ENCODE measurements at regions not wholly inside any gene's neighbourhood (a gene's known extent, or its start where the extent isn't known, plus 50 kb on each side); places are given as distances from the start of the nearest gene placed in this dataset.

GRCh38 chr5:87541033-87541432 is 128.3 kb upstream of the CCNH start:
- CTCF ChIA-PET (ENCODE audit: low intra/inter-chr PET ratio): no interaction called here
- no peak overlapping the region for H3K4me3 ChIP-seq
- no peak overlapping the region for H3K9ac ChIP-seq (ENCODE audit: insufficient read depth in 1 of 2, low read depth in 2 of 2, low read length in 2 of 2)
- 0% methylated on average over 1 of the region's 1 CpG for WGBS (ENCODE audit: insufficient coverage, low coverage, missing lambda C conversion rate)
- H3K79me2 ChIP-seq (ENCODE audit: control insufficient read depth, insufficient read depth, low read length): no peaks in the 10 kb centered on the region
- H3K4me2 ChIP-seq (ENCODE audit: insufficient read depth, low read length): no peak overlapping the region
- DNase-seq (ENCODE audit: extremely low read depth in 1 of 4, low spot score in 3 of 4): peak in 1 of 4 experiments; percentile 2
- no peak overlapping the region for H3K27ac ChIP-seq (ENCODE audit: extremely low read depth, low read depth, low read length)
- TF ChIP-seq MAFF (IDR thresholded peaks at IDR 0.05; ENCODE audit: low read length) (no peak), HDAC1 (IDR thresholded peaks at IDR 0.05) (no peak), NR3C1 (CRISPR knock-in tag; IDR thresholded peaks at IDR 0.05) (no peak), BRCA1 (IDR thresholded peaks at IDR 0.05) (no peak), BRCA1 (CRISPR knock-in tag; IDR thresholded peaks at IDR 0.05) (no peak), ARID2 (IDR thresholded peaks at IDR 0.05) (no peak)
- no peak for ATAC-seq
- H3K27me3 ChIP-seq (ENCODE audit: control insufficient read depth in 2 of 2, insufficient read depth in 2 of 2, low read length in 2 of 2): no peaks in the 10 kb centered on the region
- intact Hi-C loops (cut with micrococcal nuclease) (no loop called here), in situ Hi-C loops (cut with MboI) (no loop called here)
- H3K9me1 ChIP-seq (ENCODE audit: control insufficient read depth, insufficient read depth, low read length): no peaks in the 10 kb centered on the region
- no TSS peak for BruUV-seq (replicated peaks)
- H2AFZ ChIP-seq (ENCODE audit: low read depth, low read length): no peak overlapping the region
- no peaks in the 10 kb centered on the region for H4K20me1 ChIP-seq (replicated peaks; ENCODE audit: control insufficient read depth, insufficient read depth, low read length)
- no peaks in the 10 kb centered on the region for H3K9me3 ChIP-seq (replicated peaks; ENCODE audit: control insufficient read depth, insufficient read depth, low read depth, low read length)
- no peaks in the 10 kb centered on the region for H3K4me1 ChIP-seq (replicated peaks in 1 of 2; ENCODE audit: control insufficient read depth in 2 of 2, insufficient read depth in 2 of 2, low read length in 2 of 2)
- FAIRE-seq: no peak
- no peaks in the 10 kb centered on the region for H3K36me3 ChIP-seq (ENCODE audit: control insufficient read depth, insufficient read depth, low read length)
- POLR2A ChIA-PET: no interaction called here

- 0% methylated on average over 1 of the region's 1 CpG for WGBS (ENCODE audit: insufficient coverage, low coverage, missing lambda C conversion rate)
- ATAC-seq (no peak), DNase-seq (ENCODE audit: extremely low read depth in 1 of 4, low spot score in 3 of 4) (no peak), FAIRE-seq (no peak)
- ChIA-PET CTCF (ENCODE audit: low intra/inter-chr PET ratio) (no interaction called here), POLR2A (no interaction called here)
- no TSS peak for BruUV-seq (replicated peaks)
- no peaks in the 10 kb centered on the region for H3K79me2 ChIP-seq (ENCODE audit: control insufficient read depth, insufficient read depth, low read length)
- H3K4me2 ChIP-seq (ENCODE audit: insufficient read depth, low read length): no peak overlapping the region
- in situ Hi-C loops (cut with MboI) (no loop called here), intact Hi-C loops (cut with micrococcal nuclease) (no loop called here)
- no peaks in the 10 kb centered on the region for H3K4me1 ChIP-seq (replicated peaks in 1 of 2; ENCODE audit: control insufficient read depth in 2 of 2, insufficient read depth in 2 of 2, low read length in 2 of 2)
- H2AFZ ChIP-seq (ENCODE audit: low read depth, low read length): no peak overlapping the region
- no peaks in the 10 kb centered on the region for H3K9me1 ChIP-seq (ENCODE audit: control insufficient read depth, insufficient read depth, low read length)
- H3K36me3 ChIP-seq (ENCODE audit: control insufficient read depth, insufficient read depth, low read length): no peaks in the 10 kb centered on the region
- H3K27me3 ChIP-seq (ENCODE audit: control insufficient read depth in 2 of 2, insufficient read depth in 2 of 2, low read length in 2 of 2): no peaks in the 10 kb centered on the region
- H3K9me3 ChIP-seq (replicated peaks; ENCODE audit: control insufficient read depth, insufficient read depth, low read depth, low read length): no peaks in the 10 kb centered on the region
- no peak overlapping the region for H3K27ac ChIP-seq (ENCODE audit: extremely low read depth, low read depth, low read length)
- H4K20me1 ChIP-seq (replicated peaks; ENCODE audit: control insufficient read depth, insufficient read depth, low read length): no peaks in the 10 kb centered on the region
- no peak overlapping the region for H3K4me3 ChIP-seq
- H3K9ac ChIP-seq (ENCODE audit: insufficient read depth in 1 of 2, low read depth in 2 of 2, low read length in 2 of 2): no peak overlapping the region
- TF ChIP-seq CHAMP1 (IDR thresholded peaks at IDR 0.05): no peak
- TF ChIP-seq MECOM (CRISPR knock-in tag; IDR thresholded peaks at IDR 0.05): no peak
- TF ChIP-seq RBM25 (IDR thresholded peaks at IDR 0.05; ENCODE audit: low read depth, low read length, severe bottlenecking): no peak
- TF ChIP-seq MAFG (tag; conservative IDR thresholded peaks at IDR 0.05): no peak
- TF ChIP-seq POLR2A (conservative IDR thresholded peaks at IDR 0.05): no peak
- no peak for TF ChIP-seq ZNF12 (CRISPR knock-in tag; IDR thresholded peaks at IDR 0.05)
- TF ChIP-seq PYGO2 (tag; IDR thresholded peaks at IDR 0.05): no peak
- no peak for TF ChIP-seq U2AF2 (optimal IDR thresholded peaks at IDR 0.05; ENCODE audit: low read depth, low read length)
- no peak for TF ChIP-seq U2AF1 (optimal IDR thresholded peaks at IDR 0.05; ENCODE audit: low read depth, low read length)
- no peak for TF ChIP-seq HDAC2 (IDR thresholded peaks at IDR 0.05)
- TF ChIP-seq EZH2 (IDR thresholded peaks at IDR 0.05; ENCODE audit: borderline replicate concordance, low read depth, low read length): no peak
- TF ChIP-seq ETV1 (tag; conservative IDR thresholded peaks at IDR 0.05; ENCODE audit: low read depth): no peak
These were observed 127.1 kb upstream of the CCNH start for GRCh38 chr5:87539839-87540238.

All from K562 (cell line).